EH (cell line): ENCODE measurements at regions not wholly inside any gene's neighbourhood (a gene's known extent, or its start where the extent isn't known, plus 50 kb on each side); places are given as distances from the start of the nearest gene placed in this dataset.

Source experiments
- DNase-seq: peaks from one replicate; pipeline ENCODE4 v3.0.0-alpha.2; 2015; ENCODE audit warnings: low read depth

DNA sequence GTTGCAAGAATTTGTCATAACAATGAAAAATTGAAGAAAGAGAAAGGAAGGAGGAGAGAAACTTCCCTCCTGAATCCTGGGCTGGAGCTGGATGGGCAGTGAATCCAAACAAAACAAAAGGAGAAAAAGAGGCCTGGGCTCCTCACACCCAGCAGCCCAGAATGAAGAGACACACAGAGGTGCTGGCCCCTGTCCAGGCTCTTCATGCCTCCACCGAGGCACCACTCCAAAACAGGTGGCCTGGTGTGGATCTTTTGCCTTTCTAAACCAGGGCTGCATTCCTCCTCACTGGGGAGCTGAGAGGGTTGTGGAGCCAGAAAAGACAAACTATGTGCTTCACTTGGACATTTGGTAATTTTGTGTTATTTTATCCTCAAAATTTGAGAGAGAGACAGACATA lies 76.0 kb downstream of the FAM124B start:
- DNase-seq: no peak

- no peak for DNase-seq
Measured at GRCh38 chr2:224324604-224325003, 77.3 kb downstream of the FAM124B start.

- DNase-seq: no peak
Measured at GRCh38 chr2:224320660-224321059, 81.2 kb downstream of the FAM124B start.

DNA sequence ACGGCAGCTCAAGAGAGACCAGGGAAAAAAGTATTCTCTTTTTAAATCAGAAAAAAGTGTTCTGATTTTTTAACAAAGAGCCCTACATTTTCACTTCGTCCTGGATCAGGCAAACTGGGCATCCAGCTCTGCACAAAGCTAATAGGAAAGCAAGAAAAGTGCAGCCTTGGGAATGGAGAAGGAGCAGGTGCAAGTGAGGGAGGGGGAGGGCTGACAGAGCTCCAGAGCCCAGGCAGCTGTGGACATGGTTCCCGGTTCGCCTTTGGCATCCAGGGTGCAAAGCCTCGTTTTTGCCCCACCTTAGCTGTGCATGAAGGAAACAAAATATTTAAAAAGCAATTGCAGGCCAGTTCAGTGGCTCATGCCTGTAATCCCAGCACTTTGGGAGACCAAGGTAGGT lies 82.2 kb downstream of the FAM124B start:
- no peak for DNase-seq

DNA sequence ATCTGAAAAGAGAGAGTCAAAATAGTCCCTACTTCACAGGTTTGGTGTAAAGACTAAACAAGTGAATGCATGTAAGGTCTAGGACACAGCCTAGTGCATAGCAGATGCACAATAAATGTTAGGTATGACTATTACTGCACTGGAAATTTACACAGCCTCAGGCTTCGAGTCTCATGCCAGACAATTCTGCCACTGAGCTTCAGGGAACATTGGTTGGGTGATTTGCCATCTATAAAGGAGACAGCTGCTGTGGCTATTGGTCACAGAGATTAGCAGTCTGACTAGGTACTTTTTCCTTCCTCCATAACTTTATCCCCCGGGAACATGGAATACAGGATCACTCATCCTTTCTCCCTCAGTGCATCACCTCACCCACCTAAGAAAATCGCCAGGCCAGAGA lies 89.2 kb downstream of the FAM124B start:
- no peak for DNase-seq

- DNase-seq: peak; percentile 17
Measured at GRCh38 chr2:224310943-224311625, 90.8 kb downstream of the FAM124B start.

- DNase-seq: peak; percentile 20
Measured at GRCh38 chr2:224309176-224309575, 92.7 kb downstream of the FAM124B start.

- DNase-seq: no peak
Measured at GRCh38 chr2:224308272-224308911, 93.5 kb downstream of the FAM124B start.

DNA sequence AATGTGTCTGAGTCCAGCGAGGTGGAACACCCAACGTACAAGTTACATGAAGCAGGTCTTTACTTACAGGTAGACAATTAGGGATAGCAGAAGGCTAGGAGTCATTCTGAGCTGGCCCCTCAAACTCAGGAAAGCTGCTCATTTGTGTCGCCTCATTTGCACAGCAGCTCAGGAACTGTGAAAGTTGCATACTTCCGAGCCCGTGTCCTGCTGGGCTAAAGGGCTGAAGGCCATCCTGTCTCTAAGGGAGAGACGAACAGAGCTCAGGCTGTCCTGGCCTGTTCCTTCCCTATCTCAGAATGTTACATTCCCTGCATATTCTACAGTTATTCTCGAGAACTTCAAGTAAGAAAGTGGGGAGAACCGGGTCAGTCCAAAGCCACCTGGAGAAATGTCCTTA lies 99.0 kb downstream of the FAM124B start:
- DNase-seq: no peak

DNA sequence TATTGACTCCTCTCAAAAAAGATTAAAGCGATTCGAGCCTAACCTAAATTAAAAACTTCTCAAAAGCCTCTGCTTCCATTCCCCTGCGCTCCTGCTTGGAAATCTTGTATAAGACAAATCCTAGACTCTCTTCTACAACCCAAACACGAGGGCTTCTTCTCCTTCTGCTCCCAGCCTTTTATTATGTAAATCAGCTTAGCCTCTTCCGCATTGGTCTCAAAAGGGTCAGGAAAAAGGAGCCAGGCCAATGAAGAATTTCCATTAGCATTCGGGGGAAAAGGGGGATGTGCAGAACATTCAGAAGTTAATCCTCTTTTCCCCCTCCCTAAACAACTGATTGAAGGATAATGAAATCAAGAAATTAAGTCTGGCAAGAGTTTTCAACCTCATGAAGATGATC lies 107.9 kb downstream of the FAM124B start:
- DNase-seq: no peak

- DNase-seq: no peak
Measured at GRCh38 chr2:224287531-224287930, 114.4 kb downstream of the FAM124B start.

GRCh38 chr2:224286923-224287322 lies 115.0 kb downstream of the FAM124B start:
- peak; percentile 18 for DNase-seq

DNA sequence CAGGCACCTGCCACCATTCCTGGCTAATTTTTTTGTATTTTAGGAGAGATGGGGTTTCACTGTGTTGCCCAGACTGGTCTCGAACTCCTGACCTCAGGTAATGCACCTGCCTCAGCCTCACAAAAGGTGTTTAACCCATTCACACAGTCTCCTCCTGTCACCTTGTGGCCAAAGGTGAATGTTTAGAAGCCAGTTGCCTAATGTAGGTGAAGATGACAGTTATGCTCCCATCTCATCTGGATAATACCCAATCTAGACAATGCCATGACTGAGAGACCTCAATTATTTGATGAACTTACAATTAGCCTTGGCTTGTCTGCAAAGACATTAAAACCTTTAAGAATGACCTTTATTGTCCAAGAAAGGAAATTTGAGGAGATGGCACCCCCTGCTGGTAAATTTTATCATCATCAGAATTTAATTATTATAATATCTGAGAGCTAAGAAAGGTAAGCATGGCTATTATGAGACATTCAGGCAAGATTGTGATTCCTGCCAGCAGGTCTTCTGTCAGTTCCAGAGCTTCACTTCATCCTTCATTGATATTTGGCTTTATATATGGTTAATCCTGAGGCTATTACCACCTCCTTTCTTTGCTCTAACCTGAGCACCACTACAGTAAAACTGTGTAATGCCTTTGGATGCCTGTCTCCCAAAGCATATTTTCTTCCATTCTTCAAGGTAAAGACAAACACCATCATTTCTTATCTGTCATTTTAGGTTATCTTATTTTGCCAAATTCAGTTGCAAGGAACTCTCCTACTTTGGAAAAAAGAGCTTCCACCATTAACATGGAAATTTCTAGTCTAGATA lies 117.6 kb downstream of the FAM124B start:
- DNase-seq: peak; percentile 54

DNA sequence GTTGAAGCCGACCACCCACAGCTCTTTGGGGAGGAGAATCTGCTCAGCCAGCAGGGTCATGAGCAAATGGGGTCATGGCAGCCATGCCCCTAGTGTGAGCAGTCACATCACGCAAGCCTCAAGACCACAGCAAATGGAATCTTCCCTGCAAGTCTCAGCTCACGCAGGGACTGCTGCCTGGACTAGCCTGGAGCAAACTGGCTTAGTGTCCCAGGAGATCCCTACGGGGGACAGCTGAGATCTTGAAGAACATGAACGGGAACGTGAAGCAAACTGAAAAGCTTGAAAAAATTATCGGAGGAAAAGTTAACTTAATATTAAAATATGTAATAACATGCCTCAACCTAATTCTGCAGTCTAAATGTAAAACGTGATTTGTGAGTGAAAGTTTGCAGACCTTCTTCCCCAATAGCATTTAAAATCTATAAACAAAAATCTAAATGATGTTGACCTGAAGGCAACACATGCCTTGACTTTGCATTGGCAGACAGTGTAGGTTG lies 118.4 kb downstream of the FAM124B start:
- DNase-seq: no peak

DNA sequence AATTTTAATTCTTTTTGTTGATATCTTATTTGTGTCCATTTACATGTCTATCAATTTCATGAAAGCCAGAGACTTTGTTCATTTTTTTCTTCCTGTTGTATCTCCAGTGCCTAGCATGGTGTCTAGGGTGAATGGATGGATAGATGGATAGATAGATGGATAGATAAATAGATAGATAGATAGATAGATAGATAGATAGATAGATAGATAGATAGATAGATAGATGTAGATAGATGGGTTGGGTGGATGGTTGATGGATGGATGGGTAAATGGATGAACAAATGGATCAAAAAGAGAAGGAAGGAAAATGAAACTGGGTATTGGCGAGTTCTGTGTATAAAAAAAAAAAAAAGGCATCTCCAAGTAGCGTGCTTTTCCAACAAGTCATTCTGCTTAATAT lies 120.5 kb downstream of the FAM124B start:
- DNase-seq: no peak

DNA sequence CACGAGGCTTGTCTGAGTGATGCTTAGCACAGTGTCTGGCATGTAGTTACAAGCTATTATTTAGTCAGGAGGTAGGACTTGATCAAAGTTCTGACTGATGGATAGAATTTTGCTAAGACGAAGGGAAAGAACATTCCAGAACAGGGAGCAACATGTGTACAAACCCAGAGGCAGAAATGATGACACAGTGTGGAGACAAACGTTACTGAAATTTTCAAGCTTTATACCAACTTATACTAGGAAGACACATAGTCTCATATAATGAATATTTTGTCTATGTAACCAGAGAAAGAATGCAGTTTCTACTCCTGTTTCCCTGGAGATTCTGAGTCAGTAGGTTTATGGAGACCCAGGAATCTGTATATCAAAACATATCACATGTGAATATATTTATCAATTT lies 123.4 kb downstream of the FAM124B start:
- peak; percentile 68 for DNase-seq

- DNase-seq: no peak
Measured at GRCh38 chr2:224276251-224276650, 125.7 kb downstream of the FAM124B start.

DNA sequence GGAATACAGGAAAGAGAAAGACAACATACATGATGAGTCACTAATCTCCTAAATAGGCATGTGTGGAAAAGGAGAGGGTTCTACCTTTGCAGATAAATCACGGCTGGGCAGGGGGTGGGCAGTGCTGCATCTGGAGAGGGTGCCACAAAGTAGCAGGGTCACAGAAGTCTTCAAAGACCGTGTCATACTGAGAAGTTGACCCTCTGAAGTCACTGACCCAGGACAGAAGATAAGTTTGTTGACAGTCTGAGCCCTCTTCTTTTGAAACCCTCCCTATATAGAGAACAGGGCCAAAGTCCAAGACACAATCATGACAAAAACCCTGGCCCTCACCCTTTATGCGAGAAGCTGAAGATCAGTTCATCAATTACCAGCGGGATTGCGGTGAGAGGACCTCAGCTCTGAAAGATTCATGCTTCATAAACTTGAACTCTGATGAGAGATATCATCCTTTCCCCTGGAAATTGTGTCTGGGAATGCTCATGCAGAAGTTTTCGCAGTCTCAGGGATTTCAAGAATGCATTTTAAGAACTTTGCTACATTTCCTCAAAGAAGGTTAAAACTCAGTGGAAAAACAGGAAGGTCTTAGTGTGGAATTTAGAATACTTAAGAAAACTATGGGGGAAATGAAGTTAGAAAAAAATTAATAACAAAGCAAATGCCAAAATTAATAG lies 129.5 kb downstream of the FAM124B start:
- no peak for DNase-seq

DNA sequence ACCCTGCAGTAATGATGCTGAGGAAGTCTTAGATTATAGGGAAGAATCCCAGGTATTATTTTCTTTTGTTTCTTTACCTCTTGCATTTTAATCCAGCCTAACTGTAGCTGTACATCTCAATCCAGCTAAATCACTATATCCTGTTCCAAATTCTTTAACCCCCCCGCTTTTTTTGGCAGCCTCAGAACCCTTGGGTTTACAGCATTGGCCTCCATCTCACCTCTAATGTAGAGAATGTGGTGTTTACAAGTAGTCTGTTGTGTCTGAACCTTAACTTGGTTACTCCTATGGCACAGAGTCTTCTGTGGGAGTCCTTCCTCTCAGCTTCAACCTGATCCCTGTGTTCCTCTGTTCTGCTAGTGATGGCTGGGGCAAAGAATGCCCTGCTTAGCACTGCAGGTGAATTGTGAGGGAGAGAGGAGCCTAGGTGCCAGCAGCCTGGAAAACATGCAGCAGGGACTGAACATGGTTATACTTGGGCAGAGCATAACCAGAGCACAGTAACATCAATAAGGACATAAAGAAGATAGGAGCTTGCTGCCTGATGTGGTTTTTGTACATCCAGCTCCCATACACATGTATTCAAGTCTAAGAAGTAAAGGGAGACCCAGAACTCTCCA lies 130.2 kb downstream of the FAM124B start:
- DNase-seq: no peak

DNA sequence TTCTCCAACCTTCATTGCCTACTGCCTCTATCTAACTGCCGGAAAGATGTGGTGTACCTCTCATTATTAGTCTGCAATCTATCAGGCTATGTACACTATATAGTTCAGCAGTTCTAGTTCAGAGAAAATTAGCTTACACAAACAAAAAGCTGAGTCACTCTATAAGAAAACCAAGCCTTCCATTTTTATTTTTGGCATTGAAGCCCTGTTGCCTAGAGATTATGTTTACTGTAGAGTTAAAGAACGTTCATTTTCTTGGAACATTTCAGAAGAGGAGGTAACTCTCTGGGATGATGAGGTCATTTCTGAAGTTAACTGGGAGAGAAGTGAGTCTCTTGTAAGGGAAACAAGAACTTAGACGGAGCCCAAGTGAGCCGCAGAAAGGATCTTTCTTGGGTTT lies 133.5 kb downstream of the FAM124B start:
- DNase-seq: peak; percentile 90

DNA sequence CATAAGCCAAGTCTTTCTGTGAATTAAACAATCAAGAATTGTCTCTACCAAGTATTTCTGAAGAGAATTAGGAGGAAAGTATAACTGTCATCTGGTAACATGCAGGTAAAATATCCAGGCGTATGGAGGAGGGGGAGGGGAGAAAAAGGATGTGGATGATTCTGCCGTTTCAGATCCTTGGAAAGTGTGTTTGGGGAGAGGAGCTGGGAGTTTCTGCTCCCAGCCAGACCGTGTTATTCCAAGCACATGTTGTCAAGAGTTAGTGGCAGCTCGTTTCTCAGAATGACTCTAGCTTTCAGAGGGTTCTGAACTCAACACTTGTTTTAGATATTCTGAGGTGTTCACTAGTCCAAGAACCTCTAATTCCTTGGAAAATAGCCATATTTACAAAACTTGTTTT lies 137.6 kb downstream of the FAM124B start:
- no peak for DNase-seq

DNA sequence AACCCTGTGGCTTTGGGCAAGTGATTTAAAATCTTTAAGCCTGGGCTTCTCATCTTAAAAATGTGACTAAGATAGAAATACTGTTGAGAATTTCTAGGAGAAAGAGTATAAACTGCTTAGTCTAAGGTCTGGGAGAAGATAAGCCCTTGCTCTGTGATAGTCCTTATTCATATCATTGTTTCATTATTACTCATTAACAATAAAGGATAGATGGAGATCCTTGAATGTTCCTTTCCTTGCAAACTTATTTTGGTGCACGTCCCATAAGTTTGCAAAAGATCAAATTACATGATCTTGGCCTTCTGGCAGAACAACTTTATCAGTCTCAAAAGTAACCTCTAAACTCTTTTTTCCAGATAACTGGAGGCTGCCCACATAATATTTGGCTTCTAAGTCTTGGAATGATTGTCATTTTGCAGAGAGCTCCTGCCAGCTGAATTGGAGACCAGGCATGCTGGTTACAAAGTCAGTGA lies 138.3 kb downstream of the FAM124B start:
- peak; percentile 83 for DNase-seq
